Caco-2 (cell line): ENCODE measurements at regions not wholly inside any gene's neighbourhood (a gene's known extent, or its start where the extent isn't known, plus 50 kb on each side); places are given as distances from the start of the nearest gene placed in this dataset.

Source experiments
- BruUV-seq: library from RNA; stranded (reverse); fragments of 400-500 nt; replicated peaks from 2 replicates; lab custom pipeline; 2021; lab: Mats Ljungman, UMichigan
- CTCF ChIA-PET: fragments of 300-600 bp; sonication (Branson Sonifier 250); formaldehyde crosslinking; loops from one replicate; lab custom pipeline; 2022; ENCODE audit warnings: antibody characterized with exemption; lab: Charles Lee
- POLR2A ChIA-PET: fragments of 300-600 bp; sonication (Branson Sonifier 250); formaldehyde crosslinking; loops from one replicate; lab custom pipeline; 2022; ENCODE audit warnings: antibody characterized with exemption; lab: Charles Lee
- DNase-seq, 2 experiments: peaks; one replicate each; pipeline versions ENCODE4 v3.0.0 to v3.0.0-alpha.2; 2020 to 2022
- H3K27me3 ChIP-seq: replicated peaks from 2 replicates; pipeline ENCODE4 v1.6.0; 2011; ENCODE audit warnings: low read length; ENCODE audit not compliant: control insufficient read depth, insufficient read depth
- H3K36me3 ChIP-seq: 2 replicates; pipeline ENCODE4 v1.5.1; 2011; ENCODE audit warnings: low read length; ENCODE audit not compliant: control insufficient read depth, insufficient read depth
- H3K4me1 ChIP-seq: fragments of 250-450 bp; sonication (Bioruptor Pico); 2 replicates; pipeline ENCODE4 v1.5.1; 2020; ENCODE audit warnings: mild to moderate bottlenecking
- H3K4me3 ChIP-seq: 2 replicates; pipeline ENCODE4 v1.5.1; 2011; ENCODE audit warnings: low read depth, mild to moderate bottlenecking, control low read depth, low read length
- H3K9me3 ChIP-seq: fragments of 250-450 bp; sonication (Bioruptor Pico); 2 replicates; pipeline ENCODE4 v1.5.1; 2020; ENCODE audit warnings: mild to moderate bottlenecking, moderate library complexity
- H3K27ac Mint-ChIP-seq: one replicate; pipeline ENCODE4 v1.8.0; 2022; ENCODE audit warnings: mixed read lengths; ENCODE audit not compliant: unreplicated experiment
- H3K27me3 Mint-ChIP-seq: one replicate; pipeline ENCODE4 v1.8.0; 2022; ENCODE audit warnings: mixed read lengths; ENCODE audit not compliant: insufficient read depth, unreplicated experiment
- H3K36me3 Mint-ChIP-seq: one replicate; pipeline ENCODE4 v1.8.0; 2022; ENCODE audit warnings: mild to moderate bottlenecking, mixed read lengths; ENCODE audit not compliant: insufficient read depth, unreplicated experiment
- H3K4me1 Mint-ChIP-seq: one replicate; pipeline ENCODE4 v1.8.0; 2022; ENCODE audit warnings: low read depth, mixed read lengths; ENCODE audit not compliant: unreplicated experiment
- H3K4me3 Mint-ChIP-seq: one replicate; pipeline ENCODE4 v1.8.0; 2022; ENCODE audit warnings: mild to moderate bottlenecking, moderate library complexity, mixed read lengths; ENCODE audit not compliant: unreplicated experiment
- H3K9me3 Mint-ChIP-seq: one replicate; pipeline ENCODE4 v1.8.0; 2022; ENCODE audit warnings: mixed read lengths; ENCODE audit not compliant: unreplicated experiment
- CTCF ChIP-seq, 2 experiments: fragments of 200-600 bp in 1 of 2; IDR thresholded peaks; 1 replicate in 1 of 2; 2 replicates in 1 of 2; pipeline versions ENCODE4 v1.5.1 to v1.8.0; 2011 to 2022; ENCODE audit warnings: antibody characterized with exemption in 1 of 2, control low read depth in 1 of 2, inconsistent platforms in 1 of 2, low read depth in 1 of 2, low read length in 1 of 2, mild to moderate bottlenecking in 1 of 2, moderate library complexity in 1 of 2; ENCODE audit not compliant: insufficient read depth in 1 of 2, severe bottlenecking in 1 of 2, unreplicated experiment in 1 of 2
- intact Hi-C: fragments of 100-400 bp; cut with micrococcal nuclease; formaldehyde crosslinking; loops from one replicate; pipeline ENCODE4 v1.10.0; 2022; ENCODE audit not compliant: unreplicated experiment

- ChIA-PET CTCF (no interaction called here), POLR2A (no interaction called here)
- no peak overlapping the region for H3K4me3 ChIP-seq
- H3K36me3 ChIP-seq, result no peaks in the 10 kb centered on the region
- H3K4me1 ChIP-seq, result peaks cover 24% of the 10 kb centered on the region
- no peaks in the 10 kb centered on the region; the same call in 1 of the 2 replicates for H3K9me3 ChIP-seq
- no peaks in the 10 kb centered on the region for H3K36me3 Mint-ChIP-seq
- BruUV-seq, result no TSS peak
- peaks cover 14% of the 10 kb centered on the region for H3K4me1 Mint-ChIP-seq
- H3K27me3 ChIP-seq, result no peaks in the 10 kb centered on the region
- H3K9me3 Mint-ChIP-seq, result no peaks in the 10 kb centered on the region
- intact Hi-C loops, result no loop called here
- no peak for TF ChIP-seq CTCF (IDR thresholded peaks at IDR 0.05; ENCODE audit: insufficient read depth in 1 of 2, low read depth in 1 of 2, low read length in 1 of 2, severe bottlenecking in 1 of 2, unreplicated experiment in 1 of 2)
- no peak overlapping the region for H3K27ac Mint-ChIP-seq
- no peaks in the 10 kb centered on the region for H3K27me3 Mint-ChIP-seq
- DNase-seq, result no peak
- H3K4me3 Mint-ChIP-seq, result no peak overlapping the region
Observed at GRCh38 chr1:212207822-212208520, 77.2 kb upstream of the PPP2R5A start.

GRCh38 chr1:212208978-212209644 is 76.1 kb upstream of the PPP2R5A start:
- Mint-ChIP-seq H3K27me3 (no peaks in the 10 kb centered on the region), H3K36me3 (no peaks in the 10 kb centered on the region), H3K4me3 (no peak overlapping the region), H3K9me3 (no peaks in the 10 kb centered on the region), H3K27ac (peak overlapping the region; percentile 53), H3K4me1 (peaks cover 20% of the 10 kb centered on the region)
- Histone ChIP-seq H3K27me3 (no peaks in the 10 kb centered on the region), H3K9me3 (no peaks in the 10 kb centered on the region; the same call in 1 of the 2 replicates), H3K36me3 (no peaks in the 10 kb centered on the region), H3K4me3 (no peak overlapping the region), H3K4me1 (peaks cover 35% of the 10 kb centered on the region)
- BruUV-seq, result no TSS peak
- DNase-seq, result no peak
- POLR2A ChIA-PET, result no interaction called here
- CTCF ChIA-PET, result interaction anchor here (0.7 kb wide), 1 partner anchor 75 kb away, joined by 6 read pairs; no protein-coding TSS in a partner anchor
- intact Hi-C loops, result no loop called here
- no peak for TF ChIP-seq CTCF (IDR thresholded peaks at IDR 0.05; ENCODE audit: insufficient read depth in 1 of 2, low read depth in 1 of 2, low read length in 1 of 2, severe bottlenecking in 1 of 2, unreplicated experiment in 1 of 2)

GRCh38 chr1:212211371-212211770 is 73.8 kb upstream of the PPP2R5A start:
- CTCF ChIA-PET, result no interaction called here

More at GRCh38 chr1:212211371-212211770, 73.8 kb upstream of the PPP2R5A start:
- Histone ChIP-seq H3K36me3 (no peaks in the 10 kb centered on the region), H3K4me3 (no peak overlapping the region), H3K9me3 (no peaks in the 10 kb centered on the region; the same call in 1 of the 2 replicates), H3K4me1 (peaks cover 49% of the 10 kb centered on the region), H3K27me3 (no peaks in the 10 kb centered on the region)
- POLR2A ChIA-PET, result no interaction called here
- peaks cover 32% of the 10 kb centered on the region for H3K4me1 Mint-ChIP-seq
- H3K27me3 Mint-ChIP-seq, result no peaks in the 10 kb centered on the region
- H3K4me3 Mint-ChIP-seq, result no peak overlapping the region
- BruUV-seq, result no TSS peak
- no peaks in the 10 kb centered on the region for H3K9me3 Mint-ChIP-seq
- H3K36me3 Mint-ChIP-seq, result peaks cover 10% of the 10 kb centered on the region
- no peak for TF ChIP-seq CTCF (IDR thresholded peaks at IDR 0.05; ENCODE audit: insufficient read depth in 1 of 2, low read depth in 1 of 2, low read length in 1 of 2, severe bottlenecking in 1 of 2, unreplicated experiment in 1 of 2)
- intact Hi-C loops, result no loop called here
- DNase-seq, result no peak
- H3K27ac Mint-ChIP-seq, result no peak overlapping the region
